AG10803 (cell line): ENCODE measurements at regions not wholly inside any gene's neighbourhood (a gene's known extent, or its start where the extent isn't known, plus 50 kb on each side); places are given as distances from the start of the nearest gene placed in this dataset.
"Not testable (repeated sequence)": the region's sequence is repeated elsewhere in the genome, so short reads cannot be mapped to it uniquely, and the experiment has no call there.

Experiments used
- DNase-seq: peaks from one replicate; pipeline ENCODE4 v3.0.0; 2010; ENCODE audit warnings: low read depth
- H3K4me3 ChIP-seq: 2 replicates; pipeline ENCODE4 v1.5.1; 2011; ENCODE audit warnings: mild to moderate bottlenecking, low read length, control low read depth
- TF ChIP-seq, protein P1 (sequence below): conservative IDR thresholded peaks from 2 replicates; pipeline ENCODE4 v1.5.1; 2011; ENCODE audit warnings: mild to moderate bottlenecking, low read length, control low read depth, inconsistent platforms

DNA sequence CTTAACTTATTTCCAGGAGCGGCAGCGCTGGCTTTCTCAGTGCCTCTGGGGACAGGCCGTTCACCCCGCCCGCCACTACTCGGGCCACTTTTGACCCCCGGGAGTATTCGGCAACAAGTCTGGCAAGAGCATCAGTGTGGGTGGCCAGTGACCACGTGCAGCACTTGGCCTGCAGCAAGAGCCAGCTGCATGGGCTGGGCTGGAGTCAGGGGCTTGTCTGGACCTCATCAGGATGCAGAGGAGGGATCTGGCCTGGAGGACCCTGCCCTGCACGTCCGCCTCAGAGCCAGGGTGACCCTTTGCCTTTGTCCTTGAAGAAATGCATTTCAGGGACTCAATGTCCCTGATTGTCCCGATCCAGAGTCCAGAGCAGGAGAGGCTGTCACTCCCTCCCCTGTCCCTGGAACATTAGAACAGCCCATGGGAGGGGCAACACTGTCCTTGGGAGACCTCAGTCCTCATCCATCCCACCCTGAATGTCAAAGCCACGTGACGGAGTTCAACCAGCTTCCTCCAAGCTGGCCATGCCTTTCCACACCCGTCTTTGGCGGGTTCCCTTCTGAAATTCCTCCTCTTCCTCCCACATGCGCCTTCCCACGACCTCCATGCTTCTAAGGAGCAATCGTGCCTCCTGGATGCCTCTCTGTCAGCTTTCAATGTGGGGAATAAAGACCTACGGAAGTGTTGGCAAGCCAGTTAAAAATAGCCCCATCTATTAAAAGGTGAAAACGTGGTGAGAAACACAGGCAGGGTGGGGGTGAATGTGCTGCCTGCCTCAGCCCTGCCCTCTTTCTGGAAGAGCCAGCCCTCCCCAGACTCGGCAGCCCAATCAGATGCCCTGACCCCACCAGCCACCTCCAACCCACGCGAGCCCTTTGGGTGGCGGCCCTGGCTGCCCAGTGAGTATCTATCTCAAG is 99.0 kb downstream of the OLFM1 start:
- TF ChIP-seq, protein P1, sequence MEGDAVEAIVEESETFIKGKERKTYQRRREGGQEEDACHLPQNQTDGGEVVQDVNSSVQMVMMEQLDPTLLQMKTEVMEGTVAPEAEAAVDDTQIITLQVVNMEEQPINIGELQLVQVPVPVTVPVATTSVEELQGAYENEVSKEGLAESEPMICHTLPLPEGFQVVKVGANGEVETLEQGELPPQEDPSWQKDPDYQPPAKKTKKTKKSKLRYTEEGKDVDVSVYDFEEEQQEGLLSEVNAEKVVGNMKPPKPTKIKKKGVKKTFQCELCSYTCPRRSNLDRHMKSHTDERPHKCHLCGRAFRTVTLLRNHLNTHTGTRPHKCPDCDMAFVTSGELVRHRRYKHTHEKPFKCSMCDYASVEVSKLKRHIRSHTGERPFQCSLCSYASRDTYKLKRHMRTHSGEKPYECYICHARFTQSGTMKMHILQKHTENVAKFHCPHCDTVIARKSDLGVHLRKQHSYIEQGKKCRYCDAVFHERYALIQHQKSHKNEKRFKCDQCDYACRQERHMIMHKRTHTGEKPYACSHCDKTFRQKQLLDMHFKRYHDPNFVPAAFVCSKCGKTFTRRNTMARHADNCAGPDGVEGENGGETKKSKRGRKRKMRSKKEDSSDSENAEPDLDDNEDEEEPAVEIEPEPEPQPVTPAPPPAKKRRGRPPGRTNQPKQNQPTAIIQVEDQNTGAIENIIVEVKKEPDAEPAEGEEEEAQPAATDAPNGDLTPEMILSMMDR, result no peak
- no peak overlapping the region for H3K4me3 ChIP-seq
- no peak for DNase-seq

DNA sequence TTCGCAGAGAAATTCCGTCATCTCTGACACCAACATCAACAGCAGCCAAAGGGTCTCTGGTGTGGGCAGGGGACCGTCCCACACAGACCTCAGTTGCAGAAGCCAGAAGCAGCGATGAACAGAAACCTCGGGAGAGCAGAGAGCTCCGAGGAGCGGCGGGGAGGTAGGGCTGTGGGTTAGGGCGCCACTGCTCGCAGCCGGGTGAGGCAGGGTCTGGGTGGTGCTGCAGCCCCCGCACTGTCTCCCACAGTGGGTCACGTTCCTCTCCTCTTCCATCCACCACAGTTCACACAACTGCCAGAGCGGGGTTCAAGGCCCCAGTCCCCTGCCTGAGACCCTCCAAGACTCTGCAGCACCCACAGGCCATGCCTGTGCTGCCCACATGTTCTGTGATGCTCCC is 99.9 kb downstream of the OLFM1 start:
- no peak overlapping the region for H3K4me3 ChIP-seq
- no peak for DNase-seq
- TF ChIP-seq, protein P1, result no peak

DNA sequence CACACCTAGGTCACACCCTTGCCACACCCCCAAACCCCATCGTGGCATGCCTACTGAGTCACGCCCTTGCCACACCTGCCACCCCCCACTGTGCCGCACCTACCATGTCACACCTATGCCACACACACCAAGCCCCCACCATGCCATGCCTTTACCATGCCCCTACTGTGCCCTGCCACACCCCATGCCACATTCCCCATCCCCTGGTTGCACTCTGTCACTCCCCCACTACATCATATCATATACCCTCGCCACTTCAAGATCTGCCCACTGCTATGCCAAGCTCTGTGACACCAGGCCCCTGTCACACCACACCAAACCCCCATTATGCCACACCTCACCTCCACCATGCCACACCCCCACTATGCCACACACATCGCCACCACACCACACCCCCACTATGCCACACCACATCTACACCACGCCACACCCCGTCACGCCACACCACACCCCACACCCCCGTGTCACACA is 101.2 kb downstream of the OLFM1 start:
- TF ChIP-seq, protein P1, result no peak
- H3K4me3 ChIP-seq, result no peak overlapping the region
- no peak for DNase-seq

DNA sequence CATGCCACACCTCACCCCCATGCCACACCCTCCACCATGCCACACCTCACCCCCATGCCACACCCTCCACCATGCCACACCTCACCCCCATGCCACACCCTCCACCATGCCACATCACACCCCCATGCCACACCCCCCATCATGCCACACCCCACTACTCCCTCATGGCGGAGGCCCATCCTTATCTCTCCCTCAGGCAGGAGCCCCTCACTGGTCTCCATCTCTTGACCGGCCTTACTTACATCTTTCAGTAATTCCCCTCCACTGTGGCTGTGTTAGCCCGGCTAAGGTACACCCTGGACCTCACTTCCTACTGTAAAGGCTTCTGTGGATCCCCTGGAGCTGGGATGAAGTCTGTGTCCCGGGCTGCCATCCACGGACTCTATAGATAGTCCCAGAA is 102.0 kb downstream of the OLFM1 start:
- TF ChIP-seq, protein P1, result no peak
- no peak for DNase-seq

DNA sequence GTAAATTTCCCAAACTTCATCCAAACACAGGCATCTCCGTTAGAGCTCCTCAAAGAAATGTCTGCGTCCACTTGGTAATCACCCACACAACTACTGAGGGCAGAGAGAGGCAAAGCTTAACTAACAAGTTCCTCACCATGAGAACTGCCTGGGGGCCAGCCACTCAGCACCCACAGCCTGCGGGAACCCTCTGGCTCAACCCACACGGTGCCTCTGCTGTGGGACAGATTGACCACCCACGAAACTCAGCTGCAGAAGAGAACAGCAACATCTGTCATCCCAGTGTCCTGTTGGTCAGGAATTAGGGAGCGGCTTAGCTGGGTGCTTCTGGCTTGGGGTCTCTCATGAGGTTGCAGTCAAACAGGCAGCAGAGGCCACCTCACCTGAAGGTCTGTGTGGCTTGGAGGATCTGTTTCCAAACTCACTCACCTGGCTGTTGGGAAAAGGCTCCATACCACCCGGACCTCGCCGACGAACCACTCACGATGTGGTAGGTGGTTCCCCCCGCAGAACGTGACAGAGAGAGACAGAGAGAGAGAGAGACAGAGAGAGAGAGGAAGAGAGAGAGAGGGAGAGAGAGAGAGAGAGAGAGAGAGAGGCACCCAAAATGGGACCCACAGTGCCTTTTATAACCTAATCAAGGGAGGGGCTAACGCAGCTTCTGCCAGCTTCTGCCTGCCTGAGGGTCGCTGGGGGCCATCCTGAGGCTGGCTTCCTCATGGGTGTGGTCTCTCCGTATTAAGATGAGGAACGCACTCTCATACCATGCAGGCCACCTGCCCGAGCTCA is 103.5 kb downstream of the OLFM1 start:
- TF ChIP-seq, protein P1, result no peak
- no peak for DNase-seq
- no peak overlapping the region for H3K4me3 ChIP-seq

More for the DNA sequence above, 102.0 kb downstream of the OLFM1 start:
- no peak overlapping the region for H3K4me3 ChIP-seq

DNA sequence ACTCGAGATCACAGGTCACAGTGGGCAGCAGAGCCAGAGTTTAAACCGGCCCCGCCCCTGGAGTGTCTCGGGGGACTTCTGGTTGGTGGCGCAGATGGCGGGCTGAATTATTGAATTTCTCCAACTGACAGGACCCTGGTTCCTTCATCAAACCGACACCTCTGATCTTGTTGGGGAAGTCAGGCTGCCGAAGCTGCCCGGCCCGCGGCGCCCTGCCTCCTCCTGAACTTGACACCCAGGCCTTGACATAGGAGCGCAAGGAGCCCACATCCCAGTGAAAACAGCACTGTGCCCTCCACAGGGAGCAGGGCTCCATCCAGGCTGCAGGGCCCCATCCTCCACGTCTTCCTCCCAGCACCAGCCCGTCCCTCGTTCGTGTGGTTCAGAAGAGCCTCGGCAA is 105.2 kb downstream of the OLFM1 start:
- DNase-seq, result no peak
- H3K4me3 ChIP-seq, result no peak overlapping the region
- TF ChIP-seq, protein P1, result no peak

DNA sequence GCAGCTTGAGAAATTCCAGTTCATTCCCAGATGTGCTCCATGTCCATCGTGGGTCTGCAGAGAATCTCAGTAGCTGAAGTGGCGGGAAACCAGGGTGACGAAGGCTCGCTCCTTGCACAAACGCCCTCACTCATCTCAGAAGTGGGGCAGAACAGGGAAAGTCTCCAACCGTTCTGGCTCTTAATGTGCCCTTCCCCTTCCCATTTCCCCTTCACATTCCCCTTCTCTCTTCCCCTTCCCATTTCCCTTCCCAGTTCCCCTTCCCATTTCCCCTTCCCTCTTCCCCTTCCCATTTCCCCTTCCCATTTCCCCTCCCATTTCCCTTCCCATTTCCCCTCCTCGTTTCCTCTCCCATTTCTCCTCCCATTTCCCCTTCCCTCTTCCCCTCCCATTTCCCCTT is 108.5 kb downstream of the OLFM1 start:
- not testable (repeated sequence) for H3K4me3 ChIP-seq

More for the DNA sequence above, 108.5 kb downstream of the OLFM1 start:
- not testable (repeated sequence) for DNase-seq
